Mesenchymal stem cell (in vitro differentiated cells and primary cell): ENCODE measurements at regions not wholly inside any gene's neighbourhood (a gene's known extent, or its start where the extent isn't known, plus 50 kb on each side); places are given as distances from the start of the nearest gene placed in this dataset.
"Not testable (repeated sequence)": the region's sequence is repeated elsewhere in the genome, so short reads cannot be mapped to it uniquely, and the experiment has no call there.

Experiments
- DNase-seq: peaks from one replicate; pipeline ENCODE4 v3.0.0-alpha.2; 2013
- H2AFZ ChIP-seq: one replicate; pipeline ENCODE4 v1.6.1; 2013; ENCODE audit warnings: low read depth, mild to moderate bottlenecking, control low read depth, inconsistent platforms, low read length, moderate library complexity
- H2AK5ac ChIP-seq: 2 replicates; pipeline ENCODE4 v1.6.1; 2013; ENCODE audit warnings: low read length, moderate library complexity, mild to moderate bottlenecking, inconsistent platforms; ENCODE audit not compliant: severe bottlenecking
- H2BK120ac ChIP-seq: one replicate; pipeline ENCODE4 v1.6.1; 2013; ENCODE audit warnings: low read depth, mild to moderate bottlenecking, inconsistent platforms, low read length, moderate library complexity
- H2BK12ac ChIP-seq, 2 experiments: one replicate each; pipeline ENCODE4 v1.6.1; 2013; ENCODE audit warnings: inconsistent platforms in 2 of 2, low read length in 2 of 2, mild to moderate bottlenecking in 2 of 2, moderate library complexity in 2 of 2, control low read depth in 1 of 2
- H2BK15ac ChIP-seq: one replicate; pipeline ENCODE4 v1.6.1; 2013; ENCODE audit warnings: mild to moderate bottlenecking, low read depth, inconsistent platforms; ENCODE audit not compliant: poor library complexity, severe bottlenecking
- H2BK5ac ChIP-seq: 2 replicates; pipeline ENCODE4 v1.6.1; 2013; ENCODE audit warnings: low read depth, mild to moderate bottlenecking, low read length, control low read depth, inconsistent platforms; ENCODE audit not compliant: poor library complexity, severe bottlenecking
- H3K14ac ChIP-seq, 2 experiments: one replicate each; pipeline ENCODE4 v1.6.1; 2013; ENCODE audit warnings: inconsistent platforms in 2 of 2, low read length in 2 of 2, control low read depth in 1 of 2, mild to moderate bottlenecking in 1 of 2, moderate library complexity in 1 of 2
- H3K18ac ChIP-seq, 2 experiments: one replicate each; pipeline ENCODE4 v1.6.1; 2013; ENCODE audit warnings: inconsistent platforms in 2 of 2, low read length in 2 of 2, control low read depth in 1 of 2, low read depth in 1 of 2, mild to moderate bottlenecking in 1 of 2
- H3K23ac ChIP-seq, 2 experiments: one replicate each; pipeline ENCODE4 v1.6.1; 2013; ENCODE audit warnings: inconsistent platforms in 2 of 2, low read length in 2 of 2, mild to moderate bottlenecking in 2 of 2, moderate library complexity in 2 of 2, control low read depth in 1 of 2
- H3K27ac ChIP-seq: 2 replicates; pipeline ENCODE4 v1.5.1; 2013; ENCODE audit warnings: mild to moderate bottlenecking, moderate library complexity, low read length, control low read depth, inconsistent platforms; ENCODE audit not compliant: poor library complexity, severe bottlenecking
- H3K27me3 ChIP-seq, 2 experiments: 2 replicates each; pipeline versions ENCODE4 v1.6.1 to v1.7.0; 2013; ENCODE audit warnings: low read length in 2 of 2, mild to moderate bottlenecking in 2 of 2, moderate library complexity in 2 of 2, control low read depth in 1 of 2, inconsistent platforms in 1 of 2; ENCODE audit not compliant: control insufficient read depth in 1 of 2, insufficient read depth in 1 of 2
- H3K36me3 ChIP-seq, 2 experiments: 2 replicates each; pipeline versions ENCODE4 v1.6.1 to v1.7.0; 2013; ENCODE audit warnings: low read length in 2 of 2, control low read depth in 1 of 2, inconsistent platforms in 1 of 2, low read depth in 1 of 2, mild to moderate bottlenecking in 1 of 2; ENCODE audit not compliant: insufficient read depth in 2 of 2, control insufficient read depth in 1 of 2
- H3K4ac ChIP-seq, 2 experiments: one replicate each; pipeline ENCODE4 v1.6.1; 2013; ENCODE audit warnings: inconsistent platforms in 2 of 2, low read length in 2 of 2, mild to moderate bottlenecking in 2 of 2, moderate library complexity in 2 of 2, control low read depth in 1 of 2, low read depth in 1 of 2
- H3K4me1 ChIP-seq: 2 replicates; pipeline ENCODE4 v1.6.1; 2013; ENCODE audit warnings: low read depth, low read length, control low read depth; ENCODE audit not compliant: control insufficient read depth, insufficient read depth
- H3K4me2 ChIP-seq: 2 replicates; pipeline ENCODE4 v1.6.1; 2013; ENCODE audit warnings: low read length, mild to moderate bottlenecking, inconsistent platforms; ENCODE audit not compliant: poor library complexity, severe bottlenecking
- H3K4me3 ChIP-seq, 2 experiments: 2 replicates each; pipeline versions ENCODE4 v1.5.1 to v1.7.0; 2013; ENCODE audit warnings: low read length in 2 of 2, mild to moderate bottlenecking in 2 of 2, control low read depth in 1 of 2, low read depth in 1 of 2; ENCODE audit not compliant: insufficient read depth in 1 of 2
- H3K79me1 ChIP-seq: replicated peaks from 2 replicates; pipeline ENCODE4 v1.6.1; 2013; ENCODE audit warnings: mild to moderate bottlenecking, control low read depth, low read length, inconsistent platforms; ENCODE audit not compliant: poor library complexity, severe bottlenecking
- H3K9ac ChIP-seq: 2 replicates; pipeline ENCODE4 v1.7.0; 2013; ENCODE audit warnings: mild to moderate bottlenecking, low read length, moderate library complexity
- H3K9me3 ChIP-seq: 2 replicates; pipeline ENCODE4 v1.7.0; 2013; ENCODE audit warnings: mild to moderate bottlenecking, low read length; ENCODE audit not compliant: control insufficient read depth
- H4K8ac ChIP-seq: one replicate; pipeline ENCODE4 v1.6.1; 2013; ENCODE audit warnings: inconsistent platforms, mild to moderate bottlenecking, low read length, moderate library complexity
- H4K91ac ChIP-seq: one replicate; pipeline ENCODE4 v1.6.1; 2013; ENCODE audit warnings: mild to moderate bottlenecking, low read length, inconsistent platforms
- WGBS: methylation state at CpG from one replicate; pipeline ENCODE4 v1.1.7; 2013; ENCODE audit warnings: mixed read lengths; 5-methylcytosine and 5-hydroxymethylcytosine counted together

DNA sequence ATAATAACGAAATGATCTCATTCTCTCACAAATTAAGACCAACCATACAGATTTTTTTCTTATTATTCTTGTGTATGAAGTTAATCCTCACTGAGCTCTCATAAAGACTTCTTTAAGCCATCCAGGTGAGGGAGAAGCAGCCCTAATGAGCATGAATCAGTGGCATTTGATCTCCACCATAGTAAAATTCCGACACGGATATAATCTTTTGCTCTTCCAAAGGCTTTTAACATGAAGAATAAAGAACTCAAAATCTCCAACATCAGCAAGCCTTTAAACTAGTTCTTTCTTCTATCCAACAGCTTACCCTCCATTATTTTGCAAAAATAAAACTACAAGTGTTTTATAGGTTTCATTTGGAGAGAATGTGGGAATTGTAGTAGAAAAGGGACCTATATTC is 714.7 kb upstream of the NEGR1 start:
- no peak overlapping the region for H3K14ac ChIP-seq
- no peak overlapping the region for H4K91ac ChIP-seq
- no peak overlapping the region for H3K9ac ChIP-seq
- H3K4me3 ChIP-seq: no peak overlapping the region
- no peaks in the 10 kb centered on the region for H3K27me3 ChIP-seq
- H2BK5ac ChIP-seq: no peak overlapping the region
- no peak for DNase-seq
- no peak overlapping the region for H4K8ac ChIP-seq
- no peak overlapping the region for H3K18ac ChIP-seq
- H3K4me2 ChIP-seq: no peak overlapping the region
- 96% methylated on average over 2 of the region's 3 CpGs for WGBS
- H3K36me3 ChIP-seq: no peaks in the 10 kb centered on the region
- no peak overlapping the region for H3K23ac ChIP-seq
- H3K27ac ChIP-seq: no peak overlapping the region
- no peak overlapping the region for H2BK15ac ChIP-seq
- no peak overlapping the region for H2AK5ac ChIP-seq
- H3K79me1 ChIP-seq: no peaks in the 10 kb centered on the region
- H2BK120ac ChIP-seq: no peak overlapping the region
- H2BK12ac ChIP-seq: no peak overlapping the region
- H2AFZ ChIP-seq: no peak overlapping the region
- no peaks in the 10 kb centered on the region for H3K9me3 ChIP-seq
- no peaks in the 10 kb centered on the region for H3K4me1 ChIP-seq
- no peak overlapping the region for H3K4ac ChIP-seq

DNA sequence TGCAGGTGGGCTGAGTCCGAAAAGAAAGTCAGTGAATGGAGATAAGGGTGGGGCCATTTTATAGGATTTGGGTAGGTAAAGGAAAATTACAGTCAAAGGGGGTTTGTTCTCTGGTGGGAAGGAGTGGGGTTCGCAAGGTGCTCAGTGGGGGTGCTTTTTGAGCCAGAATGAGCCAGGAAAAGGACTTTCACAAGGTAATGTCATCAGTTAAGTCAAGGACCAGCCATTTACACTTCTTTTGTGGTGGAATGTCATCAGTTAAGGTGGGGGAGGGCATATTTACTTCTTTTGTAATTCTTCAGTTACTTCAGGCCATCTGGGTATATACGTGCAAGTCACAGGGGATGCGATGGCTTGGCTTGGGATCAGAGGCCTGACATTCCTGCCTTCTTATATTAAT is 705.5 kb upstream of the NEGR1 start:
- not testable (repeated sequence) for H3K27me3 ChIP-seq, H3K27ac ChIP-seq, H3K36me3 ChIP-seq

DNA sequence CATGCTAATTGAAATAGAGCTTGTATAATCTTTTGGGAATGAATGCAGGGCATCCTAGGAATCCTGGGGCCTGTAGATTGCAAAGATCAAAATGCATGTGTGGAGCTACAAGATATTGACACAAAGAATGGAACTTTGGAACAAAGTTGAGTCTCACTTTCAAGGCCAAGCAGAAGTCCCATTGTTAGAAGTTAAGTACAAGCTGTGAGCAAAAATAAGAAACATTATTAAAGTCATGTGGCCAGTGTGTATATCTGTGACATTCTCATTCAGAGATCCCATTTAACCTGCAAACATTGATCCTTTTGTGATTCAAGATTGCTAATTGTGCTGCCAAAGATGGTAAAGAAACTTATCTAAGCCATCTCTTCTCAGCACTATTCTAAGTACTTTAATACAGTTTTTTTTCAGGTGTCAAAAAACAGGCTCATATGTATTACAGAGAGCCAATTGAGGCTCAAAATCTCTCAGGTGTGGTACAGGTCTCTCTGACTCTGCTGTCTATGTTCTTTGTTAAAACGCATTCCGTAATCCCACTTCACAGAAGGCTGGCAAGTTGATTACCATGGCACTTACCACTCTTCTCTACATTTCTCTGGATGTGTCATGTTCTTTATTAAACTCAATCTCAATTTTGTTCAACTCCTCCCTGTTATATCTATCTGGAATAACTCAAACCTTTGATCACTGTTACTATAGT is 704.4 kb upstream of the NEGR1 start:
- H3K9ac ChIP-seq: no peak overlapping the region

More for the DNA sequence above, 705.5 kb upstream of the NEGR1 start:
- not testable (repeated sequence) for H3K18ac ChIP-seq, H2BK15ac ChIP-seq, H2BK5ac ChIP-seq, H3K23ac ChIP-seq, H3K9ac ChIP-seq, H4K8ac ChIP-seq, H3K9me3 ChIP-seq, H3K79me1 ChIP-seq, H2BK12ac ChIP-seq, H4K91ac ChIP-seq, H2AK5ac ChIP-seq, H2AFZ ChIP-seq, H3K4me3 ChIP-seq, H2BK120ac ChIP-seq, H3K4ac ChIP-seq, H3K4me1 ChIP-seq, H3K4me2 ChIP-seq, DNase-seq, H3K14ac ChIP-seq
- WGBS: 62% methylated on average over 2 of the region's 4 CpGs

DNA sequence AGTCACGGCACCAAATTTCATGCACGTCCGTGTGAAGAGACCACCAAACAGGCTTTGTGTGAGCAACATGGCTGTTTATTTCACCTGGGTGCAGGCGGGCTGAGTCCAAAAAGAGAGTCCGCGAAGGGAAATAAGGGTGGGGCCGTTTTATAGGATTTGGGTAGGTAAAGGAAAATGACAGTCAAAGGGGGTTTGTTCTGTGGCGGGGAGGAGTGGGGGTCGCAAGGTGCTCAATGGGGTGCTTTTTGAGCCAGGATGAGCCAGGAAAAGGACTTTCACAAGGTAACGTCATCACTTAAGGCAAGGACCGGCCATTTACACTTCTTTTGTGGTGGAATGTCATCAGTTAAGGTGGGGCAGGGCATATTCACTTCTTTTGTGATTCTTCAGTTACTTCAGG is 702.7 kb upstream of the NEGR1 start:
- not testable (repeated sequence) for H3K14ac ChIP-seq, H3K18ac ChIP-seq, H3K27ac ChIP-seq, H3K23ac ChIP-seq, H2BK15ac ChIP-seq, H2AK5ac ChIP-seq, H3K4me3 ChIP-seq, DNase-seq, H2BK12ac ChIP-seq, H3K9me3 ChIP-seq, H3K79me1 ChIP-seq, H4K8ac ChIP-seq, H2BK120ac ChIP-seq, H3K9ac ChIP-seq, H4K91ac ChIP-seq, H3K4me1 ChIP-seq, H3K4me2 ChIP-seq, H3K27me3 ChIP-seq, H2BK5ac ChIP-seq, H3K36me3 ChIP-seq, H2AFZ ChIP-seq, H3K4ac ChIP-seq
- WGBS: 83% methylated on average over 10 of the region's 11 CpGs

More for the DNA sequence above, 704.4 kb upstream of the NEGR1 start:
- Histone ChIP-seq H4K91ac (no peak overlapping the region), H2BK5ac (no peak overlapping the region), H3K18ac (no peak overlapping the region), H3K9me3 (no peaks in the 10 kb centered on the region), H3K4me2 (no peak overlapping the region), H2BK15ac (no peak overlapping the region), H3K79me1 (no peaks in the 10 kb centered on the region), H3K23ac (no peak overlapping the region), H3K27me3 (no peaks in the 10 kb centered on the region), H2BK120ac (no peak overlapping the region), H3K14ac (no peak overlapping the region), H3K4ac (no peak overlapping the region), H3K4me3 (no peak overlapping the region), H2BK12ac (no peak overlapping the region), H4K8ac (no peak overlapping the region), H2AK5ac (no peak overlapping the region), H3K27ac (no peak overlapping the region), H3K4me1 (no peaks in the 10 kb centered on the region), H2AFZ (no peak overlapping the region), H3K36me3 (no peaks in the 10 kb centered on the region)
- DNase-seq: no peak
- WGBS: 62% methylated on average over 2 of the region's 2 CpGs
